IMR-90 (cell line): ENCODE measurements at regions not wholly inside any gene's neighbourhood (a gene's known extent, or its start where the extent isn't known, plus 50 kb on each side); places are given as distances from the start of the nearest gene placed in this dataset.

Experiments used
- CEBPB ChIP-seq: IDR thresholded peaks from 2 replicates; pipeline ENCODE4 v1.6.1; 2012; ENCODE audit warnings: low read depth, low read length, improper control_type of control experiment
- CTCF ChIP-seq: conservative IDR thresholded peaks from 2 replicates; pipeline ENCODE4 v1.5.1; 2012; ENCODE audit warnings: mild to moderate bottlenecking, low read depth, low read length, improper control_type of control experiment
- ELK1 ChIP-seq: fragments of 150-350 bp; IDR thresholded peaks from 2 replicates; pipeline ENCODE4 v1.6.1; 2016; ENCODE audit warnings: low read depth, mild to moderate bottlenecking, low read length, moderate library complexity, borderline replicate concordance
- FOS ChIP-seq: fragments of 150-350 bp; IDR thresholded peaks from 2 replicates; pipeline ENCODE4 v1.6.1; 2016; ENCODE audit warnings: low read depth, low read length
- POLR2A ChIP-seq: IDR thresholded peaks from 2 replicates; pipeline ENCODE4 v1.6.1; 2012; ENCODE audit warnings: mild to moderate bottlenecking, low read depth, low read length
- RAD21 ChIP-seq: IDR thresholded peaks from 2 replicates; pipeline ENCODE4 v1.6.1; 2012; ENCODE audit warnings: low read length, improper control_type of control experiment
- RCOR1 ChIP-seq: IDR thresholded peaks from 2 replicates; pipeline ENCODE4 v1.6.1; 2012; ENCODE audit warnings: mild to moderate bottlenecking, low read length, improper control_type of control experiment; ENCODE audit not compliant: insufficient replicate concordance
- RFX5 ChIP-seq: IDR thresholded peaks from 2 replicates; pipeline ENCODE4 v1.8.0; 2012; ENCODE audit warnings: low read depth, mild to moderate bottlenecking, low read length, moderate library complexity
- SMC3 ChIP-seq: fragments of 150-350 bp; IDR thresholded peaks from 2 replicates; pipeline ENCODE4 v1.6.1; 2016; ENCODE audit warnings: low read depth, mild to moderate bottlenecking, antibody characterized with exemption, low read length, moderate library complexity
- USF2 ChIP-seq: fragments of 150-350 bp; IDR thresholded peaks from 2 replicates; pipeline ENCODE4 v1.6.1; 2017; ENCODE audit warnings: mild to moderate bottlenecking, antibody characterized with exemption, low read length, low read depth

GRCh38 chr16:76900285-76901263, 290.4 kb upstream of the MON1B start:
- TF ChIP-seq CTCF (no peak), POLR2A (no peak), RFX5 (no peak), FOS (no peak), USF2 (no peak), RAD21 (no peak), ELK1 (no peak), RCOR1 (no peak), CEBPB (no peak), SMC3 (no peak)
